Fibroblast of pulmonary artery (primary cell): ENCODE measurements at regions not wholly inside any gene's neighbourhood (a gene's known extent, or its start where the extent isn't known, plus 50 kb on each side); places are given as distances from the start of the nearest gene placed in this dataset.

Source experiments
- DNase-seq: peaks from one replicate; pipeline ENCODE4 v3.0.0-alpha.2; 2010; ENCODE audit warnings: low read depth
- H3K4me3 ChIP-seq: replicated peaks from 2 replicates; pipeline ENCODE4 v1.5.1; 2011; ENCODE audit warnings: low read depth, mild to moderate bottlenecking, control low read depth, low read length, moderate library complexity
- TF ChIP-seq, protein P1 (sequence below): IDR thresholded peaks from 2 replicates; pipeline ENCODE4 v1.5.1; 2011; ENCODE audit warnings: mild to moderate bottlenecking, control low read depth, low read length, inconsistent platforms; ENCODE audit errors: missing control alignments

DNA sequence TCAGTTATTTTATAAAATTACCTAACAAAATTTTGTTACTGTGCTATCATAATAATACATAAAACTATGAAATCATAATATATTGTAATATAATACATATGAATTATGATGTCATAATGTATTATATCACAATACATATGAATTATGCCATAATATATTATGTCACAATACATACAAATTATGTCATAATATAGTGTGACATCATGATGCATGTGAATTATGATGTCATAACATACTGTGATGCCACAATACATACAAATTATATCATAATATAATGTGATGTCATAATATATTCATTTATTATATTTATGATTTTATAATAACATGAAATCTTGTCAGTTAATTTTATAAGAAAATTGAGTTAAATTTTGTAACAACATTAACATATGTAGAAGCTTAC, 2021.6 kb downstream of the TP53TG3F start:
- H3K4me3 ChIP-seq: no peak overlapping the region
- no peak for DNase-seq
- TF ChIP-seq, protein P1, sequence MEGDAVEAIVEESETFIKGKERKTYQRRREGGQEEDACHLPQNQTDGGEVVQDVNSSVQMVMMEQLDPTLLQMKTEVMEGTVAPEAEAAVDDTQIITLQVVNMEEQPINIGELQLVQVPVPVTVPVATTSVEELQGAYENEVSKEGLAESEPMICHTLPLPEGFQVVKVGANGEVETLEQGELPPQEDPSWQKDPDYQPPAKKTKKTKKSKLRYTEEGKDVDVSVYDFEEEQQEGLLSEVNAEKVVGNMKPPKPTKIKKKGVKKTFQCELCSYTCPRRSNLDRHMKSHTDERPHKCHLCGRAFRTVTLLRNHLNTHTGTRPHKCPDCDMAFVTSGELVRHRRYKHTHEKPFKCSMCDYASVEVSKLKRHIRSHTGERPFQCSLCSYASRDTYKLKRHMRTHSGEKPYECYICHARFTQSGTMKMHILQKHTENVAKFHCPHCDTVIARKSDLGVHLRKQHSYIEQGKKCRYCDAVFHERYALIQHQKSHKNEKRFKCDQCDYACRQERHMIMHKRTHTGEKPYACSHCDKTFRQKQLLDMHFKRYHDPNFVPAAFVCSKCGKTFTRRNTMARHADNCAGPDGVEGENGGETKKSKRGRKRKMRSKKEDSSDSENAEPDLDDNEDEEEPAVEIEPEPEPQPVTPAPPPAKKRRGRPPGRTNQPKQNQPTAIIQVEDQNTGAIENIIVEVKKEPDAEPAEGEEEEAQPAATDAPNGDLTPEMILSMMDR: no peak

DNA sequence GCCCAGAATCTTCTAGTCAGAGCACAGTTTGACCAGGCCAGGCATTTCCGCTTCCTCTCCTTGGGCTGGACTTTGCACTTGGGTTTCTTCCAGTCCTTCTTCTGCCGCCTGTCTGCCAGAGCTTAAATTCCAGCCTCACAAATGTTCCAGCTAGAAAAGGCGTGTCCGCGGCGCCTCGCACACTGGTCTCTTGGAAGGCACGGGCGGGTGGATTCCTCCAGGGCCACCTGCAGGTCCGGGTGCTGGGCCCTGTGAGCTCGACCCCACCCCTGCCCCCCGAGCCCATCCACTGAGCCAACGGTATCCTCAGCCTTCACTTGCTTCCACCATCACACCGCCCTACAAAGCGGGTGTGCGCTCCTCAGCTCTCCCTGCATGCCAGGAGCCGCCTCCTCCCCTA, 2026.5 kb downstream of the TP53TG3F start:
- H3K4me3 ChIP-seq: no peak overlapping the region
- TF ChIP-seq, protein P1: no peak
- no peak for DNase-seq

DNA sequence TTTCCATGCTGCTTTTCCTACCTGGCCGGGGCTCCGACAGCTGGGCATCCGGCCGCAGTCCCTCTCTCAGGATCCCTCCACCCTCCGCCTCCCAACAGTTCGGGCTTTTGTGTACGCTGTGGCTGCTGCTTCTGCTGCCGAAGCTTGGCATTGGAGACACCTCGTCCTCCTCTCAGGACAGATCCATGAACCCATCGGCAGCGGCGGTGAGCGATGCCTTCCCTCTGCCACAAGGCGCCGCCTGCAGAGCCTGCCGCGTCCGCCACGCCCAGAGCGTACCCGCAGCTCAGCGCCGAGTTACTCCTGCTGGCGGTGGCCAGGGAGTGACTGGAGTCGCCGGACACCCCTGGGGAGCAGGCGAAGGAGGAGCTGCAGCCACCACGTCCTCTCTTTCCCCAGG, 2032.8 kb downstream of the TP53TG3F start:
- TF ChIP-seq, protein P1: no peak
- no peak for DNase-seq
- no peak overlapping the region for H3K4me3 ChIP-seq

DNA sequence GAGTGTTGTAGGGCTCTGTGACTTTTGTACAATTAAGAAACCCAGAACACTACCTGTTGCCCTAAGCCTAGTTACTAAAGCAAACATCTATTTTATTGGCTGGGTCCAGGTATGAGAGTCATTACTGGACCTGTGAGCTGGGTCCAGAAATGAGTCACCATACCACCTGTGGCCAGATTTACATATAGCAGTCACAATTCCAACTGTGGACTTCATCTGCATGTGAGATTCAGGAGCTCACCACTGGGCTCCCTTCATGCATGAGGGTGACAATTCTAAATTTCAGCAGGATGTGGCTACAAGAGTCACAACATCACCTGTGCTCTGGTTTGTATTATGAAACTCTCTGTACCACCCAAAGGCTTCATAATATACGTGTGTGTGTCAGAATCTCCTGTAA, 2038.0 kb downstream of the TP53TG3F start:
- H3K4me3 ChIP-seq: no peak overlapping the region
- no peak for DNase-seq
- TF ChIP-seq, protein P1: no peak

DNA sequence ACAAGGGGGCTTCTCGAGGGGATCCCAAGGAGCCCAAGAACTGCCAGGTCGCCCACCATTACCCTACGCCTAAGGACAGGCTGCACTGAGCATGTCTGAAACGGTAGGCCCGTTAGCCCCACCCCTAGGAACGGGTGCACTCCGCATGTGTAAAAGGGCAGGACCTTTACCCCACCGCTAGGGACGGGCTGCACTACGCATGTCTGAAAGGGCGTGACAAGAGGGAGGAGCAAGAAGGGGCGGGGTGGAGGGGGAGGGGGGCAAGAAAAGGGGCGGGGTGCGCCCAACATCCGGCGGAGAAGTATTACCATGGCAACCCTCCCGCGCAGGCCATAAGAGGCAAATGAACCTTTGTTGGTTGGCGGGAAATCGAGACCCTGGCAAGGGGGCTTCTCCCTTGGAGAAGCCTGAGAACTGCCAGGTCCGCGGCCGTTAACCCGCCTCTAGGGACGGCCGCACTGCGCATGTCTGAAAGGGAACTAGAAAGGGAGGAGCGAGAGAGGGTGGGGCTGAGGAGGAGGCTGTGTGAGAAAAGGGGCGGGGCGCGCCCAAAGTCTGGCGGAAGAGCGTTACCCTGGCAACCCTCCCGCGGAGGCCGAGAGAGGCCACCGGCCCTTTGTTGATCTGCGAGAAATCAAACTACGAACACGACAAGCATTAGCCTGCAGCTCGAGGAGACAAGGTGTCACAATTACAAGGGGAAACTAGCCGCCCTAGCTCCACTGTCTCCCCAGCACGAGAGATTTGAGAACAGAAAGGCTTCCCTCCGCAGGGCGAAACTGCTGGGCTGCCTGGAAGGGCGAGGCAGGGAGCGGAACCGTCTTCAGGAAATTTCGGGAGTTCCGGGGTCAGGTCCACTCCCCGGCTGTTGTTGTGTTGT, 2046.8 kb downstream of the TP53TG3F start:
- no peak for DNase-seq
- H3K4me3 ChIP-seq: no peak overlapping the region
- TF ChIP-seq, protein P1: no peak

DNA sequence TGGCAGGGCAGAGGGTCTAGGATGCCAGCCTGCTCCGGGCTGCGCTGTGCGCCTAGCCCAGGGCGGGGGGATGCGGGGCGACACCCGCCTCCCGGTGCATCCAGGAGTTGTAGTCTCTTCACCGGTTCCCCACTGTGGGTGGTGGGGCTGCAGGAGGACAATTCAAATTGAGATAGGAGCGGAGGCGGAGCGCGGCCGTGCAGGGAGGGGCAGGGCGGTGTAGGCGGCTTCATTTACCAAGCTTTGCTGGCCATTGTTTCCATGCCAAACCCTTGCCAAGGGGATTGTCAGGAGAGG, 2047.4 kb downstream of the TP53TG3F start:
- DNase-seq: no peak
- TF ChIP-seq, protein P1: no peak
- no peak overlapping the region for H3K4me3 ChIP-seq

DNA sequence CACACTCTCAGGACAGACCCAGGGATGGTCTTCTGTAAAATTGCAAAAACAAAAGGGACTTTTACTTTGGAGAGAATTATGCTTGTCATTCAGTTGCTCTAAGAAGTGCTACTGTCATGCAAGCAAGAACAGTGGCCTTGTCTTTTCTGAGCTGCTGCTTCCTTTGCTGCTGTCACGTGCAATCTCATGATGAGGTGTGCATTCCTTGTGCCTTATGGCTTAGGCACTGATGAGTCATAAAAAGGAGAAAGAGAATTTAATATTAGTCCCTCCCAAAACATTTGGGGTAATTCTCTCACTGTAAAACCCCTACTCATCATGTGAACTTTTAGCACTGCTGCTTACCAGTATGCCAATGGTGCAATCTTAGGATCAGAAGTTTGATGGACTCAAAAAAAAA, 2051.3 kb downstream of the TP53TG3F start:
- H3K4me3 ChIP-seq: no peak overlapping the region
- DNase-seq: no peak
- TF ChIP-seq, protein P1: no peak
